ENCODE measurements at regions not wholly inside any gene's neighbourhood (a gene's known extent, or its start where the extent isn't known, plus 50 kb on each side); places are given as distances from the start of the nearest gene placed in this dataset.

DNA sequence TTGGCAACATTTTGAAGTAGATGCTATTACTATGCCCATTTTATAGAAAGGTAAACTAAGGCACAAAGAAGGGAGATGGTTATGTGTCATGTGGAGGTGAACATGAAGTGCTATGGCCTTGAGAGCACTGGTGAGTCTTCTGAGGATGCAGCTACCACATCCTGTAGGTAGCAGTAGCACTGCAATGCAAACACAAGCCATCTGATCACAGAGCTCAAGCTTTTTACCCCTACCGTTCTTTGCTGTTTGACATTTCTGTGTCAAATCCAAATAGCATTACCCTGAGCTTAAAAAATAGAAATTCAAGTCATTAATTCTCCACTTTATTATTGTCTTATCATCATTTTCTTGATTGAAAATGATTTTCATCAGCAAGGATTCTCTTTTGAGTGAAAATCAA is 382.9 kb downstream of the KCTD12 start:
- DNase-seq = no peak

- no peak for DNase-seq
Measured at GRCh38 chr13:76500894-76501293, 385.3 kb downstream of the KCTD12 start.

- no peak for DNase-seq
Measured at GRCh38 chr13:76499891-76500290, 386.3 kb downstream of the KCTD12 start.

GRCh38 chr13:76489274-76489673 is 396.9 kb downstream of the KCTD12 start:
- no peak for DNase-seq

- no peak for DNase-seq
Measured at GRCh38 chr13:76481738-76482137, 404.5 kb downstream of the KCTD12 start.

- no peak for DNase-seq
Measured at GRCh38 chr13:76474966-76475365, 411.2 kb downstream of the KCTD12 start.

GRCh38 chr13:76474356-76474755 is 411.8 kb downstream of the KCTD12 start:
- no peak for DNase-seq

DNA sequence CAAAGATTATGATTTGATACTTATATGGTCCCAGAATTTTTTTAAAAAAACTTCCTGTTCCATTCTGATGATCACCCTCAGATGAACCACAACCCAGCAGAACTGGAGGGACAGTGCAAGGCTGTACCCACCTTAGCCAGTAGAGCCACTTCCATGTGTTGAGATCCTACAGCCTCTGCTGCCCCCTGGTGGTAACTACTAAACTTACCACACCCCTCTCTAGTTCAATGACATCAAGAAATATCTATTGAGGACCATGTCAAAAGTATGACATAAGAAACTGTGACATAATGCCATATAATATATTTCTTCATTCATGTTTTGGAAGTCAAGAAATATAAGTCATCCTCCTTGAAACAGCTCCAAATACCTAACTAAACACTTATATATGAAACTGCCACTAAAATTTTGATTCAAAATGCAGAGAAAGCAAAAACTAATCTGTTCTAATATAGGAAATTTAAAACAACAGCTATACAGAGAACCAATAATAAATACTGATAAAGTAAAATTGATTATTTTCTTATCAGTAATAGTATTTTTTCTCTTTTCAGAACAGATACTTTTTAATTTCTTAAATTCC is 412.6 kb downstream of the KCTD12 start:
- DNase-seq = peak; percentile 38

GRCh38 chr13:76472916-76473315 is 413.3 kb downstream of the KCTD12 start:
- DNase-seq = no peak

DNA sequence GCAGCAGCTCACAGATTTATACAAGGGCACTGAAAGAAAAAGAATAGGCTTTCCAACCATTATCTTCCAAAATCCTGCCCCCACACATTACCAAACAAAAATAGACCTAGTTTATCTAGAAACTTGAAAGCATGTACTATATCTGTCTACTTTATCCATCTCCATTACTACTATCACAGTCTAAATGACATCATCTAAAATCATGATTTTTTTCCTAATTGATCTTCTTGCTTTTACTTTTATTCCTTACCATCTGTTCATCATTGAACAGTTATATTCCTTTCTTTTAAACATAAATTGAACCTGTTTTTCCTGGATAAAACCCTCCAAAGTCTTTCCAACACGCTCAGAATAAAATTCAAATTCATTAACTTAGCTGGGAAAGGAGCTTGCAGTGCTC is 414.7 kb downstream of the KCTD12 start:
- no peak for DNase-seq

- DNase-seq = no peak
Measured at GRCh38 chr13:76470991-76471390, 415.2 kb downstream of the KCTD12 start.

GRCh38 chr13:76466043-76466442 is 420.2 kb downstream of the KCTD12 start:
- no peak for DNase-seq

DNA sequence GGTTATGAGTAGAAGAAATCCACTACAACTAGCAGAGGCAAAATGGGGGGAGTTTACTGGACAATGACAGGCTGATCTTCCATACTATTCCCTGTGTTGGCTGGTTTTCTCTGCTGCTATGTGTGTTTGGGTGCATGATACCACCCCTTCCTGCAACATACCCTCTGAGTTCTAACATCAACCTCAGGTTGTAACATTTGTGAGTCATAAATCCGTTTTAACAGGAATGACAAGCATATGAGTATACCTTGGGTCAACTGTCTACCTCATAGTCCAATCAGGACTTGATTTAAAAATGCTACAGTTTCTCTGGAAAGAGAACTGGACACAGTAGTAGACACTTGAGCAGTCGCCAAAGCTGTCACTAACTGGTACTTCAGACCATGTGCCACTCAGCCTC is 422.9 kb downstream of the KCTD12 start:
- DNase-seq = no peak

DNA sequence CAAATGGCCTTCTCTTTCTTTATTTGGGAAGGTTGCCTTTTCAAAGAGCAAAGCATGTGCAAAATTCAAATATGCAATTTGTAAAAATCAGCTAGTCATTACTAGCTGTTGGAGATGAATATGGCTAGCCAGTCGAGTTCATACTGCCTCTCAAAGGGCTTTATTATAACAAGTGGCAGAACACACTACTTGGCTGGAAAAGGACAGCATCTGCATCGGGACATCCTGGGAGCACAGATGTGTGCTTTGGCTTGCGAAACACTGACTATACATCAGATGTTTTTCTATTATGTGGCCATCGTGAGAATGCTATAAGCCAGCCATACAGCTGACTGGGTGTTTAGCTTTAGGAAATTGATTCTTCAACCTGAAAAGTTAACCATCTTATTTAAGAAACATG is 424.2 kb downstream of the KCTD12 start:
- DNase-seq = no peak

GRCh38 chr13:76461484-76461883 is 424.7 kb downstream of the KCTD12 start:
- no peak for DNase-seq

GRCh38 chr13:76459863-76460262 is 426.3 kb downstream of the KCTD12 start:
- no peak for DNase-seq

DNA sequence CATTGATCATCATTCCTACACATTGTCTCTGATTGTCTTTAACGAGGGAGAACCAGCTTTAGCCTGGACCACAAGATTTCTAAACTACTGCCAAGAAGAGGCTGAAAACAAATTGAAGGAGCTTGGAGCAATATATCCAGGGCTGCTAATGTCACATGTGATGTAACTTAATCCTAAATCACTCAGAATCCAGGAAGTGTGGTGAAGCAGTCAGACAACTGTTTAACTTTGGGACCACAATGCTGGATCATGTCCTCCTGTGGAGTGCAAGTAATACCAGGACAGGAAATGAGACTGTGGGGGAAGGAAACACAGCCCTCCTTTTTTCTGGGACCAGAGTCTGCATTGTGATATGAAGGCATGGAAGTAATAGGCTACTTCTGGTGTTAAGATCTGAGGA is 430.2 kb downstream of the KCTD12 start:
- no peak for DNase-seq

DNA sequence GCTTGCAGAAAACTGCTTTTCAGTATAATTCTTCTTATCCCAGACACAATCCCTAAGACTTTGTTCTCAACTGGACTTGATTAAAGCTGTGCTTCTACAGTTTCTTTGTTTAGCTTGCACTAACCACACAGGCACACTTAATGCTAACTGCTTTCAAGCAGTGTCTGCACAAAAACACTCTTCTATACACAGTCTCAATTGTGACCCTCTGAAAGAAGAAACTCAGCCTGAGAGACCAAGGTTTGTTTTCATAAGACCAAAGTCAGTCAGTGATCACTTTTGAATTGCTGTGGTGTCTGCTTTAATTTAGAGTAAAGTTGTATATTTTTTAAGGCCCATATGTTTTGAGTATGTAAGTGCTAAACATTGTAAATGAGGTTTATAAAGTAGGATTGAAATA is 431.2 kb downstream of the KCTD12 start:
- DNase-seq = no peak

DNA sequence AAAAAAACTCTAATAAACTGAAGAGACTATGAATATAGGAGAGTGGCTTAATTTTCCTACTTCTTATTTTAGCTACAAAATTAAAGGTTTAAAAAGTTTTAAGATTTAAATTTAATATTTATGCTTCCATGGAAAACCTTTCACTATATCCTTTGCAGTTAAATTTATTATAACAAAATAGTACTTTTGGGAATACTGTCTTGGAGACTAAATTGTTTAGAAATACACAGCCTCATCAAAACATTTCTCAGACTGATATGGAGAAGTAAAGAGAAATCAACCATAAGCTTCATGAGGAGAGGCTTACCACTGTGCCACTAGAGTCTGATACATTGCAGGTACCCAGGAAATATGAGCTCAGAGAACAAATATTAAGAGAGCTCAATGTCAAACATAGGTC is 436.5 kb downstream of the KCTD12 start:
- no peak for DNase-seq

GRCh38 chr13:76446191-76446590 is 440.0 kb downstream of the KCTD12 start:
- DNase-seq = no peak

- no peak for DNase-seq
Measured at GRCh38 chr13:76440568-76440967, 445.6 kb downstream of the KCTD12 start.

- DNase-seq = no peak
Measured at GRCh38 chr13:76439546-76439945, 446.7 kb downstream of the KCTD12 start.

DNA sequence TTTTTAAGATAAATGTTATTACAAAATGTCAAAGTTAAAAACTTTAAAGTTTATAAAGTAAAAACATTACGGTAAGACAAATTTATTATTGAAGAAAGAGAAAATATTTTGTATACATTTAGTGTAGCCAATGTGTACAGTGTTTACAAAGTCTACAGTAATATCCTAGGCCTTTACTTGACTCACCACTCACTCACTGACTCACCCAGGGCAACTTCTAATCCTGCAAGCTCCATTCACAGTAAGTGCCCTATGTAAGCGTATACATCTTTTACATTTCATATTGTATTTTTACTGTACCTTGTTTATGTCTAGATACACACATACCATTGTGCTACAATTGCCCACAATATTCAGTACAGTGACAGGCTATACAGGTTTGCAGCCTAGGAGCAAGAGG is 448.2 kb downstream of the KCTD12 start:
- DNase-seq = no peak

- DNase-seq = no peak
Measured at GRCh38 chr13:76425935-76426334, 460.3 kb downstream of the KCTD12 start.

- DNase-seq = no peak
Measured at GRCh38 chr13:76421011-76421410, 465.2 kb downstream of the KCTD12 start.

DNA sequence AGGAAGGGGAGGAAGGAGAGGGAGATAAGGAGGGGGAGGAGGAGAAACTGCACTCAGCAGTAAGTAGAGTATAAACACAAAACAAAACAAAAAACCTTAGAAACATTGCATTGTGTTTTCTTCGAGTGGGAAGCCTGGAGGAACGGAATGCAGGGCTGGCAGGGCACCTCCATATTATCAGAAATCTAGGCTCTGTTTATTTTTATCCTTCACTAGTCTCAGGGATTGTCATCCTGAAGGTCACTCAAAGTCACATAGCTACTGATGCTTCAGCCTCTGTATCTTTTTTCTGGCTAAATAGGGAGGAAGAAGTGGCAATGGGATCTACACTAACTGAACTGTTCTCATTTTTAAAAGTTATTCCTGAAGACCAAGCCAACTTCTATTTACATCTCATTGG is 467.8 kb downstream of the KCTD12 start:
- DNase-seq = no peak

All from NCI-H1048 (cell line).